ENCODE measurements at regions not wholly inside any gene's neighbourhood (a gene's known extent, or its start where the extent isn't known, plus 50 kb on each side); places are given as distances from the start of the nearest gene placed in this dataset.

- Histone ChIP-seq H3K9me3 (ENCODE audit: control insufficient read depth in 3 of 3, low read length in 3 of 3) (peaks cover 2 to 3% (median 2%) of the 10 kb centered on the region in 3 donors), H3K4me3 (ENCODE audit: low read length in 3 of 3) (no peak overlapping the region), H3K9ac (ENCODE audit: low read depth in 1 of 3, low read length in 3 of 3) (no peak overlapping the region), H3K4me1 (ENCODE audit: control insufficient read depth in 3 of 3, insufficient read depth in 3 of 3, low read length in 3 of 3) (no peaks in the 10 kb centered on the region), H3K36me3 (ENCODE audit: control insufficient read depth in 3 of 3, insufficient read depth in 3 of 3, low read length in 3 of 3) (no peaks in the 10 kb centered on the region), H3K27ac (ENCODE audit: low read depth, low read length) (no peak overlapping the region), H3K27me3 (ENCODE audit: control insufficient read depth in 3 of 3, insufficient read depth in 3 of 3, low read length in 3 of 3) (no peaks in the 10 kb centered on the region)
These were observed 297.3 kb downstream of the GRB14 start for GRCh38 chr2:164323978-164324377.

GRCh38 chr2:164314148-164314547 lies 307.1 kb downstream of the GRB14 start:
- Histone ChIP-seq H3K9me3 (ENCODE audit: control insufficient read depth in 3 of 3, low read length in 3 of 3) (no peaks in the 10 kb centered on the region), H3K4me1 (ENCODE audit: control insufficient read depth in 3 of 3, insufficient read depth in 3 of 3, low read length in 3 of 3) (no peaks in the 10 kb centered on the region), H3K9ac (ENCODE audit: low read depth in 1 of 3, low read length in 3 of 3) (no peak overlapping the region), H3K36me3 (ENCODE audit: control insufficient read depth in 3 of 3, insufficient read depth in 3 of 3, low read length in 3 of 3) (no peaks in the 10 kb centered on the region), H3K27ac (ENCODE audit: low read depth, low read length) (no peak overlapping the region), H3K27me3 (ENCODE audit: control insufficient read depth in 3 of 3, insufficient read depth in 3 of 3, low read length in 3 of 3) (no peaks in the 10 kb centered on the region), H3K4me3 (ENCODE audit: low read length in 3 of 3) (no peak overlapping the region)

GRCh38 chr2:164306872-164307271 lies 314.4 kb downstream of the GRB14 start:
- Histone ChIP-seq H3K9ac (ENCODE audit: low read depth in 1 of 3, low read length in 3 of 3) (no peak overlapping the region), H3K36me3 (ENCODE audit: control insufficient read depth in 3 of 3, insufficient read depth in 3 of 3, low read length in 3 of 3) (no peaks in the 10 kb centered on the region)

GRCh38 chr2:164302786-164303185 lies 318.5 kb downstream of the GRB14 start:
- Histone ChIP-seq H3K36me3 (ENCODE audit: control insufficient read depth in 3 of 3, insufficient read depth in 3 of 3, low read length in 3 of 3) (no peaks in the 10 kb centered on the region), H3K27ac (ENCODE audit: low read depth, low read length) (no peak overlapping the region), H3K4me1 (ENCODE audit: control insufficient read depth in 3 of 3, insufficient read depth in 3 of 3, low read length in 3 of 3) (no peaks in the 10 kb centered on the region), H3K27me3 (ENCODE audit: control insufficient read depth in 3 of 3, insufficient read depth in 3 of 3, low read length in 3 of 3) (no peaks in the 10 kb centered on the region), H3K4me3 (ENCODE audit: low read length in 3 of 3) (no peak overlapping the region), H3K9me3 (ENCODE audit: control insufficient read depth in 3 of 3, low read length in 3 of 3) (peaks cover 0 to 2% (median 0%) of the 10 kb centered on the region in 3 donors), H3K9ac (ENCODE audit: low read depth in 1 of 3, low read length in 3 of 3) (no peak overlapping the region)

More at GRCh38 chr2:164306872-164307271, 314.4 kb downstream of the GRB14 start:
- Histone ChIP-seq H3K4me1 (ENCODE audit: control insufficient read depth in 3 of 3, insufficient read depth in 3 of 3, low read length in 3 of 3) (no peaks in the 10 kb centered on the region), H3K27ac (ENCODE audit: low read depth, low read length) (no peak overlapping the region), H3K4me3 (ENCODE audit: low read length in 3 of 3) (no peak overlapping the region), H3K27me3 (ENCODE audit: control insufficient read depth in 3 of 3, insufficient read depth in 3 of 3, low read length in 3 of 3) (no peaks in the 10 kb centered on the region), H3K9me3 (ENCODE audit: control insufficient read depth in 3 of 3, low read length in 3 of 3) (peaks cover 0 to 2% (median 0%) of the 10 kb centered on the region in 3 donors)

DNA sequence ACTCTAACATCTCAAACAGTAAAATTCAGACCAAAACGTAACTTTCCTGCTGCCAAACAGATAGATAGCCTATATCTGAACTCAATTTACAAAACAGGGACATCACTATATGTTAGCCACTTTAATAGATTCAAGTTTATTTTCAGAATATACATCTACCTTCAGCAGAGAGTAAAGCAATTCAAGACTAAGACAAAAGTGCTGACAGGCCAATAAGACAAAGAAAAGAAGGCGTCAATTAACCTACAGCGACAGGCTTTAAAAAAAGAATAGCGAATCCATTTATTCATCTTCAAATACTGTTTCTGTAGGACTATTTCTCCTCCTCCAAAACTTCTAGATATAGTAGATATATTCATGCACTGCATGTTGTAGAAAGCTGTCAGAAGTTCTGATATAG lies 333.0 kb downstream of the GRB14 start:
- Histone ChIP-seq H3K27me3 (ENCODE audit: control insufficient read depth in 3 of 3, insufficient read depth in 3 of 3, low read length in 3 of 3) (no peaks in the 10 kb centered on the region), H3K4me1 (ENCODE audit: control insufficient read depth in 3 of 3, insufficient read depth in 3 of 3, low read length in 3 of 3) (no peaks in the 10 kb centered on the region), H3K4me3 (ENCODE audit: low read length in 3 of 3) (no peak overlapping the region), H3K9me3 (ENCODE audit: control insufficient read depth in 3 of 3, low read length in 3 of 3) (no peaks in the 10 kb centered on the region), H3K27ac (ENCODE audit: low read depth, low read length) (no peak overlapping the region), H3K9ac (ENCODE audit: low read depth in 1 of 3, low read length in 3 of 3) (no peak overlapping the region), H3K36me3 (ENCODE audit: control insufficient read depth in 3 of 3, insufficient read depth in 3 of 3, low read length in 3 of 3) (no peaks in the 10 kb centered on the region)

DNA sequence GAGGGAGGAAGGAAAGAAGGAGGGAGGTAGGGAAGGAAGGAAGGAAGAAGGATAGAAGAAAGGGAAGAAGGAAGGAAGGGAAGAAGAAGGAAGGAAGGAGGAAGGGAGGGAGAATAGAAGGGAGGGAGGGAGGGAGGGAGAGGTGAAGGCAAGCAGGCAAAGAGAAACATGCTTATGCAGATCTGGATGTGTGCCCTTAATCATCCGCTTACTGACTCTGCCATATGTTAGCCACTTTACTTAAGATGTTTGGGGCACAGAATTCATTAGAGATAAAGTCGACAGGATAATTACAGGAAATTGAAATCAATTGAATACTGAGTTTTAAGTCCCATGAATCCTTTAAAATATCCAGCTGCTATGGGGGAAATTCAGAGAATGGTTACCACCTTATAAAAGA lies 334.2 kb downstream of the GRB14 start:
- Histone ChIP-seq H3K9ac (ENCODE audit: low read depth in 1 of 3, low read length in 3 of 3) (no peak overlapping the region), H3K27me3 (ENCODE audit: control insufficient read depth in 3 of 3, insufficient read depth in 3 of 3, low read length in 3 of 3) (no peaks in the 10 kb centered on the region), H3K4me3 (ENCODE audit: low read length in 3 of 3) (no peak overlapping the region)

GRCh38 chr2:164285576-164285975 lies 335.7 kb downstream of the GRB14 start:
- H3K27me3 ChIP-seq (ENCODE audit: control insufficient read depth in 3 of 3, insufficient read depth in 3 of 3, low read length in 3 of 3), result no peaks in the 10 kb centered on the region
- H3K27ac ChIP-seq (ENCODE audit: low read depth, low read length), result no peak overlapping the region
- no peaks in the 10 kb centered on the region for H3K4me1 ChIP-seq (ENCODE audit: control insufficient read depth in 3 of 3, insufficient read depth in 3 of 3, low read length in 3 of 3)
- no peaks in the 10 kb centered on the region for H3K36me3 ChIP-seq (ENCODE audit: control insufficient read depth in 3 of 3, insufficient read depth in 3 of 3, low read length in 3 of 3)
- H3K9me3 ChIP-seq (ENCODE audit: control insufficient read depth in 3 of 3, low read length in 3 of 3), result no peaks in the 10 kb centered on the region
- no peak overlapping the region for H3K4me3 ChIP-seq (ENCODE audit: low read length in 3 of 3)
- no peak overlapping the region for H3K9ac ChIP-seq (ENCODE audit: low read depth in 1 of 3, low read length in 3 of 3)

More for the DNA sequence above, 334.2 kb downstream of the GRB14 start:
- no peaks in the 10 kb centered on the region for H3K9me3 ChIP-seq (ENCODE audit: control insufficient read depth in 3 of 3, low read length in 3 of 3)
- no peaks in the 10 kb centered on the region for H3K4me1 ChIP-seq (ENCODE audit: control insufficient read depth in 3 of 3, insufficient read depth in 3 of 3, low read length in 3 of 3)
- no peak overlapping the region for H3K27ac ChIP-seq (ENCODE audit: low read depth, low read length)
- H3K36me3 ChIP-seq (ENCODE audit: control insufficient read depth in 3 of 3, insufficient read depth in 3 of 3, low read length in 3 of 3), result no peaks in the 10 kb centered on the region

DNA sequence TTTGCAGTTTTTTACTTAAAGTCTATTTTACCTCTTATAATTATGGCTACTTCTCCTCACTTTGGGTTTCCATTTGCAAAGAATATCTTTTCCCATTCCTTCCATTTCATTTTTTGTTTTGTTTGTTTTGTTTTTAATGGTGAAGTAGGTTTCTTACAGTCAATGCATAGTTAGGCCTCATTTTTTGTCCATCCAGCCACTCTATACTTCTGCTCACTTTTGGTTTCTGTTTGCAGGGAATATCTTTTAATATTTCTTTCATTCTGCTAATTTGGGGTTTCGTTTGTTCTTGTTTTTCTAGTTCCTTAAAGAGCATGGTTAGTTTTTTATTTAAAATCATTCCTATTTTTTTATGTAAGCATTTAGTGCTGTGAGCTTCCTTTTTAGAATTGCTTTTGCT lies 339.4 kb downstream of the GRB14 start:
- Histone ChIP-seq H3K36me3 (ENCODE audit: control insufficient read depth in 3 of 3, insufficient read depth in 3 of 3, low read length in 3 of 3) (no peaks in the 10 kb centered on the region), H3K9ac (ENCODE audit: low read depth in 1 of 3, low read length in 3 of 3) (no peak overlapping the region), H3K4me3 (ENCODE audit: low read length in 3 of 3) (no peak overlapping the region), H3K27ac (ENCODE audit: low read depth, low read length) (no peak overlapping the region), H3K4me1 (ENCODE audit: control insufficient read depth in 3 of 3, insufficient read depth in 3 of 3, low read length in 3 of 3) (no peaks in the 10 kb centered on the region), H3K9me3 (ENCODE audit: control insufficient read depth in 3 of 3, low read length in 3 of 3) (no peaks in the 10 kb centered on the region), H3K27me3 (ENCODE audit: control insufficient read depth in 3 of 3, insufficient read depth in 3 of 3, low read length in 3 of 3) (no peaks in the 10 kb centered on the region)

DNA sequence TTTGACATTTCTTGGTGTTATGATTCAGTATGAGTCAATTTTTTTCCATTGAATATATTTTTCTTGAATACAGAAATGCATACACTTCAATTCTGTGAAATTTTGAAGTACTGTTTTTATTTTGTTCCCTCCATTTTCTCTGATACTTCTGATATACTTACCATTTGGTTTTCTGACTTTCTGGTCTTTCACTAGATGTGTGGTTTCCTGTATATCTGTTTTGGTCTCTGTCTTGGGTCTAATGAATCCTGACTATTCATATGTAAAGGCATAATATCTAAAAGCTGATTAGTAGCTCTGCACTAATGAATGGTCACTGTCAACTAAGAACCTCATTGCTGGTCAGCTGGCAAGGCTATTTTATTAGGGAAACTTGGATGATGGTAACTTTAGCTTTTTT lies 345.6 kb downstream of the GRB14 start:
- Histone ChIP-seq H3K36me3 (ENCODE audit: control insufficient read depth in 3 of 3, insufficient read depth in 3 of 3, low read length in 3 of 3) (no peaks in the 10 kb centered on the region), H3K4me3 (ENCODE audit: low read length in 3 of 3) (no peak overlapping the region), H3K27ac (ENCODE audit: low read depth, low read length) (no peak overlapping the region), H3K4me1 (ENCODE audit: control insufficient read depth in 3 of 3, insufficient read depth in 3 of 3, low read length in 3 of 3) (no peaks in the 10 kb centered on the region), H3K9ac (ENCODE audit: low read depth in 1 of 3, low read length in 3 of 3) (no peak overlapping the region), H3K9me3 (ENCODE audit: control insufficient read depth in 3 of 3, low read length in 3 of 3) (no peaks in the 10 kb centered on the region), H3K27me3 (ENCODE audit: control insufficient read depth in 3 of 3, insufficient read depth in 3 of 3, low read length in 3 of 3) (no peaks in the 10 kb centered on the region)

DNA sequence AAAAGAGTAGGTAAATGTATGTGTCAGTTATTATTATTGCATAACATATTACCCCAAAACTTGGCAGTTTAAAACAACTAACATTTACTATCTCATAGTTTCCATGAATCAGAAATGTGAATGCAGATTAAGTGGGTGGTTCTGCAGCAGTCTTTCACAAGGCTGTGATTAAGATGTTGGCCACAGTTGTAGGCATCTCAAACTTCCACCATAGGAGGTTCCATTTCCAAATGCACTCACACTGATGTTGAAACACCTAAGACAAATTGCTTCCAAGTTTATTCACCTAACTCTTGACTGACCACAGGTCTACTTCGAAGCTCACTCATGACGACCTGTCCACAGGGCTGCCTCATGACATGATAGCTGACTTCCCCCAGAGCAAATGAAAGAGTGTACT lies 360.8 kb downstream of the GRB14 start:
- H3K36me3 ChIP-seq (ENCODE audit: control insufficient read depth in 3 of 3, insufficient read depth in 3 of 3, low read length in 3 of 3), result no peaks in the 10 kb centered on the region
- no peaks in the 10 kb centered on the region for H3K27me3 ChIP-seq (ENCODE audit: control insufficient read depth in 3 of 3, insufficient read depth in 3 of 3, low read length in 3 of 3)
- no peak overlapping the region for H3K9ac ChIP-seq (ENCODE audit: low read depth in 1 of 3, low read length in 3 of 3)
- H3K9me3 ChIP-seq (ENCODE audit: control insufficient read depth in 3 of 3, low read length in 3 of 3), result no peaks in the 10 kb centered on the region
- H3K27ac ChIP-seq (ENCODE audit: low read depth, low read length), result no peak overlapping the region
- H3K4me1 ChIP-seq (ENCODE audit: control insufficient read depth in 3 of 3, insufficient read depth in 3 of 3, low read length in 3 of 3), result no peaks in the 10 kb centered on the region
- no peak overlapping the region for H3K4me3 ChIP-seq (ENCODE audit: low read length in 3 of 3)

- H3K9ac ChIP-seq (ENCODE audit: low read depth in 1 of 3, low read length in 3 of 3), result no peak overlapping the region
- no peaks in the 10 kb centered on the region for H3K27me3 ChIP-seq (ENCODE audit: control insufficient read depth in 3 of 3, insufficient read depth in 3 of 3, low read length in 3 of 3)
- H3K27ac ChIP-seq (ENCODE audit: low read depth, low read length), result no peak overlapping the region
- H3K9me3 ChIP-seq (ENCODE audit: control insufficient read depth in 3 of 3, low read length in 3 of 3), result no peaks in the 10 kb centered on the region
- H3K4me1 ChIP-seq (ENCODE audit: control insufficient read depth in 3 of 3, insufficient read depth in 3 of 3, low read length in 3 of 3), result no peaks in the 10 kb centered on the region
- H3K4me3 ChIP-seq (ENCODE audit: low read length in 3 of 3), result no peak overlapping the region
- H3K36me3 ChIP-seq (ENCODE audit: control insufficient read depth in 3 of 3, insufficient read depth in 3 of 3, low read length in 3 of 3), result no peaks in the 10 kb centered on the region
These were observed 363.5 kb downstream of the GRB14 start for GRCh38 chr2:164257742-164258141.

All from skeletal muscle tissue (tissue), 3 donors.